H1 (cell line): ENCODE measurements at regions not wholly inside any gene's neighbourhood (a gene's known extent, or its start where the extent isn't known, plus 50 kb on each side); places are given as distances from the start of the nearest gene placed in this dataset.

Source experiments
- CTCF ChIA-PET: fragments of 300-600 bp; sonication (Branson Sonifier 250); formaldehyde crosslinking; loops from one replicate; lab custom pipeline; 2021; ENCODE audit not compliant: partially characterized antibody; lab: Charles Lee
- POLR2A ChIA-PET: fragments of 300-600 bp; sonication (Branson Sonifier 250); formaldehyde crosslinking; loops from one replicate; lab custom pipeline; 2021; ENCODE audit warnings: inconsistent platforms; ENCODE audit not compliant: partially characterized antibody; lab: Charles Lee
- DNase-seq, 2 experiments: peaks; one replicate each; pipeline versions ENCODE4 v3.0.0 to v3.0.0-alpha.2; 2010 to 2022; ENCODE audit warnings: low spot score in 2 of 2, low read depth in 1 of 2, mixed read lengths in 1 of 2
- FAIRE-seq: peaks from 2 replicates; lab custom pipeline; 2011; peaks lifted over from hg19 to GRCh38; lab: Jason Lieb, UNC
- H2AFZ ChIP-seq: 2 replicates; pipeline ENCODE4 v1.8.1; 2012; ENCODE audit warnings: low read length, inconsistent platforms
- H2AK5ac ChIP-seq: 2 replicates; pipeline ENCODE4 v1.6.1; 2013; ENCODE audit warnings: low read depth, low read length
- H2BK120ac ChIP-seq: replicated peaks from 2 replicates; pipeline ENCODE3; 2013; ENCODE audit warnings: low read depth, low read length, inconsistent platforms
- H2BK12ac ChIP-seq: 2 replicates; pipeline ENCODE4 v1.6.1; 2013; ENCODE audit warnings: low read depth, low read length
- H2BK15ac ChIP-seq: 2 replicates; pipeline ENCODE4 v1.6.1; 2013; ENCODE audit warnings: low read length
- H2BK20ac ChIP-seq: 2 replicates; pipeline ENCODE4 v1.6.1; 2013; ENCODE audit warnings: low read length
- H2BK5ac ChIP-seq: 2 replicates; pipeline ENCODE4 v1.6.1; 2013; ENCODE audit warnings: low read depth, low read length
- H3K14ac ChIP-seq: 2 replicates; pipeline ENCODE4 v1.6.1; 2013; ENCODE audit warnings: inconsistent platforms; ENCODE audit not compliant: insufficient read length
- H3K18ac ChIP-seq: 2 replicates; pipeline ENCODE4 v1.6.1; 2013; ENCODE audit warnings: low read length; ENCODE audit errors: extremely low read depth
- H3K23ac ChIP-seq: 2 replicates; pipeline ENCODE4 v1.6.1; 2013; ENCODE audit warnings: inconsistent platforms; ENCODE audit not compliant: insufficient read length
- H3K23me2 ChIP-seq: 2 replicates; pipeline ENCODE4 v1.6.1; 2013; ENCODE audit warnings: low read depth, low read length
- H3K27ac ChIP-seq: 2 replicates; pipeline ENCODE4 v1.6.1; 2011; ENCODE audit warnings: low read depth, low read length, inconsistent platforms
- H3K27me3 ChIP-seq, 4 experiments: replicated peaks in 1 of 4; 1 replicate in 1 of 4; 2 replicates in 3 of 4; pipeline versions ENCODE4 v1.6.1 to v1.8.1; 2011 to 2013; ENCODE audit warnings: low read length in 3 of 4, mild to moderate bottlenecking in 3 of 4, inconsistent platforms in 2 of 4, mixed read lengths in 2 of 4, moderate library complexity in 1 of 4; ENCODE audit not compliant: control insufficient read depth in 3 of 4, insufficient read depth in 3 of 4; ENCODE audit errors: extremely low read depth in 1 of 4
- H3K36me3 ChIP-seq, 4 experiments: 2 replicates each; pipeline versions ENCODE4 v1.6.1 to v1.8.1; 2011 to 2013; ENCODE audit warnings: mild to moderate bottlenecking in 4 of 4, low read length in 3 of 4, moderate library complexity in 2 of 4, control low read depth in 1 of 4, inconsistent platforms in 1 of 4; ENCODE audit not compliant: insufficient read depth in 4 of 4, control insufficient read depth in 2 of 4
- H3K4ac ChIP-seq: replicated peaks from 2 replicates; pipeline ENCODE3; 2013; ENCODE audit warnings: low read length, low read depth, mixed read lengths, inconsistent platforms; ENCODE audit not compliant: insufficient read length
- H3K4me1 ChIP-seq, 4 experiments: replicated peaks in 1 of 4; 1 replicate in 1 of 4; 2 replicates in 3 of 4; pipeline versions ENCODE4 v1.6.1 to v1.8.1; 2011 to 2013; ENCODE audit warnings: low read length in 3 of 4, inconsistent platforms in 2 of 4, mixed read lengths in 1 of 4; ENCODE audit not compliant: insufficient read depth in 4 of 4, control insufficient read depth in 3 of 4
- H3K4me2 ChIP-seq, 2 experiments: 2 replicates each; pipeline versions ENCODE4 v1.6.1 to v1.8.1; 2011 to 2013; ENCODE audit warnings: low read depth in 2 of 2, low read length in 2 of 2, control low read depth in 1 of 2, inconsistent platforms in 1 of 2, mild to moderate bottlenecking in 1 of 2; ENCODE audit not compliant: insufficient read depth in 1 of 2
- H3K4me3 ChIP-seq, 4 experiments: fragments of 200-600, 300-600 bp in 1 of 4; sonication (generic), shearing (Covaris generic), sonication (Bioruptor Twin) in 1 of 4; 2 replicates each; pipeline versions ENCODE4 v1.5.1 to v1.8.1; 2011 to 2016; ENCODE audit warnings: low read length in 4 of 4, low read depth in 3 of 4, control low read depth in 2 of 4, inconsistent platforms in 2 of 4, mild to moderate bottlenecking in 2 of 4, mixed read lengths in 1 of 4, moderate library complexity in 1 of 4; ENCODE audit not compliant: insufficient read depth in 2 of 4; ENCODE audit errors: extremely low read depth in 1 of 4
- H3K56ac ChIP-seq: replicated peaks from 2 replicates; pipeline ENCODE3; 2013; ENCODE audit warnings: low read depth, mild to moderate bottlenecking, mixed read lengths, low read length, inconsistent platforms; ENCODE audit not compliant: insufficient read length
- H3K79me1 ChIP-seq: 2 replicates; pipeline ENCODE4 v1.6.1; 2013; ENCODE audit warnings: low read depth, low read length, control low read depth
- H3K79me2 ChIP-seq, 2 experiments: 2 replicates each; pipeline versions ENCODE4 v1.6.1 to v1.8.1; 2012 to 2013; ENCODE audit warnings: low read length in 2 of 2, mild to moderate bottlenecking in 2 of 2, inconsistent platforms in 1 of 2; ENCODE audit not compliant: insufficient read depth in 2 of 2, control insufficient read depth in 1 of 2
- H3K9ac ChIP-seq, 4 experiments: replicated peaks in 1 of 4; 1 replicate in 1 of 4; 2 replicates in 3 of 4; pipeline versions ENCODE4 v1.6.1 to v1.8.1; 2011 to 2013; ENCODE audit warnings: low read depth in 3 of 4, low read length in 3 of 4, control low read depth in 2 of 4, mild to moderate bottlenecking in 2 of 4, moderate library complexity in 2 of 4, inconsistent platforms in 1 of 4; ENCODE audit errors: extremely low read depth in 1 of 4
- H3K9me3 ChIP-seq, 2 experiments: 2 replicates each; pipeline versions ENCODE4 v1.6.1 to v1.8.1; 2012 to 2013; ENCODE audit warnings: mild to moderate bottlenecking in 2 of 2, moderate library complexity in 2 of 2, control low read depth in 1 of 2, inconsistent platforms in 1 of 2, low read depth in 1 of 2, low read length in 1 of 2, mixed read lengths in 1 of 2; ENCODE audit not compliant: insufficient read depth in 2 of 2
- H4K20me1 ChIP-seq, 2 experiments: replicated peaks in 1 of 2; 2 replicates each; pipeline versions ENCODE3 to v1.8.1; 2011 to 2013; ENCODE audit warnings: inconsistent platforms in 2 of 2, low read length in 2 of 2, mild to moderate bottlenecking in 1 of 2; ENCODE audit not compliant: insufficient read depth in 2 of 2, control insufficient read depth in 1 of 2
- H4K5ac ChIP-seq: 2 replicates; pipeline ENCODE4 v1.6.1; 2013; ENCODE audit warnings: low read length, low read depth, mixed read lengths, inconsistent platforms; ENCODE audit not compliant: insufficient read length
- H4K8ac ChIP-seq: 2 replicates; pipeline ENCODE4 v1.8.0; 2013; ENCODE audit warnings: mild to moderate bottlenecking, moderate library complexity, low read length, inconsistent platforms; ENCODE audit not compliant: insufficient read depth; ENCODE audit errors: extremely low read depth
- H4K91ac ChIP-seq: replicated peaks from 2 replicates; pipeline ENCODE3; 2013; ENCODE audit warnings: low read length, mixed read lengths, inconsistent platforms; ENCODE audit not compliant: insufficient read length
- ASH2L ChIP-seq: fragments of 200-600, 300-600 bp; sonication (generic); IDR thresholded peaks from one replicate; pipeline ENCODE4 v1.7.1; 2017; ENCODE audit warnings: low read length
- BACH1 ChIP-seq: IDR thresholded peaks from 2 replicates; pipeline ENCODE4 v1.6.1; 2012; ENCODE audit warnings: low read length, improper control_type of control experiment
- BCL11A ChIP-seq, 2 experiments: IDR thresholded peaks; one replicate each; pipeline ENCODE4 v1.6.1; 2011; ENCODE audit warnings: low read depth in 2 of 2, low read length in 2 of 2, mild to moderate bottlenecking in 2 of 2
- CTBP2 ChIP-seq: IDR thresholded peaks from 2 replicates; pipeline ENCODE4 v1.7.0; 2011; ENCODE audit warnings: borderline replicate concordance, mild to moderate bottlenecking, moderate library complexity, mixed read lengths, low read length; ENCODE audit not compliant: insufficient read depth, insufficient read length
- EP300 ChIP-seq, 2 experiments: IDR thresholded peaks; 1 replicate in 1 of 2; 2 replicates in 1 of 2; pipeline ENCODE4 v1.6.1; 2011 to 2012; ENCODE audit warnings: low read depth in 2 of 2, low read length in 2 of 2, mild to moderate bottlenecking in 2 of 2, borderline replicate concordance in 1 of 2, inconsistent platforms in 1 of 2, moderate library complexity in 1 of 2
- FOSL1 ChIP-seq: IDR thresholded peaks from 2 replicates; pipeline ENCODE4 v1.6.1; 2011; ENCODE audit warnings: mild to moderate bottlenecking, low read depth, low read length, moderate library complexity; ENCODE audit not compliant: insufficient read depth
- HDAC6 ChIP-seq: IDR thresholded peaks from one replicate; pipeline ENCODE4 v1.7.1; 2012; ENCODE audit warnings: low read depth, mild to moderate bottlenecking, inconsistent platforms, low read length, moderate library complexity
- POLR2A ChIP-seq, 2 experiments: IDR thresholded peaks; 1 replicate in 1 of 2; 2 replicates in 1 of 2; pipeline ENCODE4 v1.6.1; 2011; ENCODE audit warnings: low read depth in 2 of 2, low read length in 2 of 2, mild to moderate bottlenecking in 2 of 2; ENCODE audit errors: control extremely low read depth in 1 of 2
- RBBP5 ChIP-seq: IDR thresholded peaks from 2 replicates; pipeline ENCODE4 v1.7.1; 2012; ENCODE audit warnings: low read depth, mild to moderate bottlenecking, inconsistent platforms, low read length, moderate library complexity, borderline replicate concordance
- SIN3A ChIP-seq, 2 experiments: IDR thresholded peaks in 1 of 2; conservative IDR thresholded peaks in 1 of 2; 2 replicates each; pipeline ENCODE4 v1.6.1; 2011 to 2012; ENCODE audit warnings: low read length in 2 of 2, improper control_type of control experiment in 1 of 2, low read depth in 1 of 2, mild to moderate bottlenecking in 1 of 2
- SIX5 ChIP-seq: IDR thresholded peaks from 2 replicates; pipeline ENCODE4 v1.6.1; 2011; ENCODE audit warnings: mild to moderate bottlenecking, low read depth, low read length
- SUZ12 ChIP-seq: fragments of 200-600 bp; sonication (generic); IDR thresholded peaks from 2 replicates; pipeline ENCODE4 v1.6.1; 2012; ENCODE audit warnings: mild to moderate bottlenecking, inconsistent platforms, low read length, moderate library complexity, mixed read lengths
- TAF1 ChIP-seq: IDR thresholded peaks from 2 replicates; pipeline ENCODE4 v1.6.1; 2011; ENCODE audit warnings: mild to moderate bottlenecking, low read depth, low read length
- YY1 ChIP-seq: IDR thresholded peaks from 2 replicates; pipeline ENCODE4 v1.6.1; 2011; ENCODE audit warnings: low read depth, mild to moderate bottlenecking, low read length
- ZNF274 ChIP-seq: IDR thresholded peaks from 2 replicates; pipeline ENCODE4 v1.7.0; 2012; ENCODE audit warnings: low read length, borderline replicate concordance; ENCODE audit errors: extremely low read depth
- WGBS, 2 experiments: shearing (Covaris generic) in 1 of 2; methylation state at CpG; one replicate each; pipeline versions ENCODE4 v1.1.6 to v1.1.7; 2013 to 2015; ENCODE audit warnings: low lambda C conversion rate in 2 of 2, mixed read lengths in 2 of 2, inconsistent platforms in 1 of 2, low coverage in 1 of 2, missing lambda C conversion rate in 1 of 2; ENCODE audit not compliant: insufficient replicate concordance in 2 of 2, insufficient coverage in 1 of 2, insufficient read length in 1 of 2; ENCODE audit errors: extremely low coverage in 1 of 2, missing lambda C conversion rate in 1 of 2; 5-methylcytosine and 5-hydroxymethylcytosine counted together
- TF ChIP-seq, protein P1 (sequence below): IDR thresholded peaks from 2 replicates; pipeline ENCODE4 v1.6.1; 2012; ENCODE audit warnings: inconsistent platforms

DNA sequence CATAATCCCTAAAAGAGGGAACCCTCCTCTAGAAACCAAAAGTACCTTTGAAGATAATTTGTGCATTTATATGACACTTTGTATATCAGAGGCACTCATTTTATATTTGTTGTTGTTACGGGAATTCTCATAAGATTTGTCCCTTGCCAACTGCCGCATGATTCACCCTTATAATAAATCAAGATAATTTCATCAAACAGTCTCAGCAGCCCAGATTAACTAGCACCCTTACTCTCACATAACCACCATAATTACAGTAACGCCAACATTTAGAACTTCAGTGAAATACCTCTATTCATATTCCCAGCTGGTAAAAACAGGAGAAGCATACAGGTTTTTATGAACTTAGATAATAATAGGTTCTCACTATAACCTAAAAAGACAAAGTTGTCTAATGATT is 271.9 kb downstream of the LRRC3B start:
- H2BK12ac ChIP-seq, result no peak overlapping the region
- DNase-seq (no peak), FAIRE-seq (no peak)
- H3K27ac ChIP-seq, result no peak overlapping the region
- no peak overlapping the region for H4K5ac ChIP-seq
- H3K4me2 ChIP-seq, result no peak overlapping the region
- H3K4me1 ChIP-seq, result no peaks in the 10 kb centered on the region; a peak in 1 of 7 replicates
- H3K56ac ChIP-seq, result no peak overlapping the region
- ChIA-PET POLR2A (no interaction called here), CTCF (no interaction called here)
- no peak overlapping the region for H2BK120ac ChIP-seq
- no peak overlapping the region for H4K8ac ChIP-seq
- WGBS, 2 experiments, result 93% methylated on average over 3 of the region's 3 CpGs; no CpG with 5 or more reads in 1 of the 2 experiments
- H2BK20ac ChIP-seq, result no peak overlapping the region
- no peak overlapping the region for H2BK15ac ChIP-seq
- H3K23me2 ChIP-seq, result no peaks in the 10 kb centered on the region
- H4K91ac ChIP-seq, result no peak overlapping the region
- H2AFZ ChIP-seq, result no peak overlapping the region
- H3K79me2 ChIP-seq, result no peaks in the 10 kb centered on the region
- no peak overlapping the region for H3K4ac ChIP-seq
- no peaks in the 10 kb centered on the region for H3K27me3 ChIP-seq
- H3K18ac ChIP-seq, result no peak overlapping the region
- H3K9me3 ChIP-seq, result no peaks in the 10 kb centered on the region
- H2AK5ac ChIP-seq, result no peak overlapping the region
- no peaks in the 10 kb centered on the region for H3K36me3 ChIP-seq
- H3K9ac ChIP-seq, result no peak overlapping the region
- no peak overlapping the region for H3K4me3 ChIP-seq
- H2BK5ac ChIP-seq, result no peak overlapping the region
- no peak overlapping the region for H3K23ac ChIP-seq
- no peak overlapping the region for H3K14ac ChIP-seq
- no peaks in the 10 kb centered on the region for H4K20me1 ChIP-seq
- H3K79me1 ChIP-seq, result no peaks in the 10 kb centered on the region
- TF ChIP-seq, protein P1, sequence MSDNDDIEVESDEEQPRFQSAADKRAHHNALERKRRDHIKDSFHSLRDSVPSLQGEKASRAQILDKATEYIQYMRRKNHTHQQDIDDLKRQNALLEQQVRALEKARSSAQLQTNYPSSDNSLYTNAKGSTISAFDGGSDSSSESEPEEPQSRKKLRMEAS, result no peak
- TF ChIP-seq SIN3A (conservative IDR thresholded peaks at IDR 0.05 in 1 of 2, IDR thresholded peaks at IDR 0.05 in 1 of 2; ENCODE audit: low read depth in 1 of 2, low read length in 2 of 2) (no peak), HDAC6 (no peak), FOSL1 (no peak), SUZ12 (no peak), BACH1 (no peak), EP300 (IDR thresholded peaks at IDR 0.05; ENCODE audit: borderline replicate concordance in 1 of 2, low read depth in 2 of 2, low read length in 2 of 2) (no peak), SIX5 (no peak), BCL11A (IDR thresholded peaks at IDR 0.05; ENCODE audit: low read depth in 2 of 2, low read length in 2 of 2) (no peak), POLR2A (IDR thresholded peaks at IDR 0.05; ENCODE audit: control extremely low read depth in 1 of 2, low read depth in 2 of 2, low read length in 2 of 2) (no peak), ASH2L (no peak), TAF1 (no peak), YY1 (no peak), ZNF274 (no peak), RBBP5 (no peak), CTBP2 (no peak)
